A673 (cell line): ENCODE measurements at regions not wholly inside any gene's neighbourhood (a gene's known extent, or its start where the extent isn't known, plus 50 kb on each side); places are given as distances from the start of the nearest gene placed in this dataset.

Experiments used
- BruUV-seq: library from RNA; stranded (reverse); fragments of 400-500 nt; replicated peaks from 2 replicates; lab custom pipeline; 2021; lab: Mats Ljungman, UMichigan
- CTCF ChIA-PET: fragments of 300-600 bp; sonication (Branson Sonifier 250); formaldehyde crosslinking; loops from one replicate; lab custom pipeline; 2022; ENCODE audit warnings: antibody characterized with exemption; lab: Charles Lee
- POLR2A ChIA-PET: fragments of 300-600 bp; sonication (Branson Sonifier 250); formaldehyde crosslinking; loops from one replicate; lab custom pipeline; 2022; ENCODE audit warnings: antibody characterized with exemption; ENCODE audit not compliant: low non-redundant PET; lab: Charles Lee
- DNase-seq: peaks from one replicate; pipeline ENCODE4 v3.0.0-alpha.2; 2015; ENCODE audit warnings: low spot score
- H3K27ac ChIP-seq: fragments of 200-600 bp; sonication (generic); 2 replicates; pipeline ENCODE4 v1.5.1; 2016; ENCODE audit warnings: mixed run types, low read depth, mild to moderate bottlenecking, mixed read lengths, antibody characterized with exemption, low read length; ENCODE audit not compliant: poor library complexity, severe bottlenecking
- H3K27me3 ChIP-seq: fragments of 200-600 bp; sonication (generic); replicated peaks from 2 replicates; pipeline ENCODE4 v1.6.1; 2017; ENCODE audit warnings: mixed run types, low read depth, mild to moderate bottlenecking, mixed read lengths, antibody characterized with exemption, low read length; ENCODE audit not compliant: insufficient read depth, poor library complexity
- H3K36me3 ChIP-seq: fragments of 200-600 bp; sonication (generic); 2 replicates; pipeline ENCODE4 v1.6.1; 2016; ENCODE audit warnings: mixed run types, mild to moderate bottlenecking, mixed read lengths, antibody characterized with exemption, low read length; ENCODE audit not compliant: insufficient read depth, poor library complexity, severe bottlenecking
- H3K4me1 ChIP-seq: fragments of 200-600 bp; sonication (generic); 2 replicates; pipeline ENCODE4 v1.6.1; 2017; ENCODE audit warnings: mixed run types, mild to moderate bottlenecking, mixed read lengths, antibody characterized with exemption, low read length; ENCODE audit not compliant: insufficient read depth, poor library complexity, severe bottlenecking
- H3K4me3 ChIP-seq: fragments of 200-600 bp; sonication (generic); 2 replicates; pipeline ENCODE4 v1.5.1; 2016; ENCODE audit warnings: low read depth, mixed run types, mild to moderate bottlenecking, mixed read lengths, low read length; ENCODE audit not compliant: poor library complexity, severe bottlenecking
- H3K9me3 ChIP-seq: fragments of 200-600 bp; sonication (generic); 2 replicates; pipeline ENCODE4 v1.6.1; 2016; ENCODE audit warnings: mixed run types, low read depth, mild to moderate bottlenecking, mixed read lengths, antibody characterized with exemption, low read length; ENCODE audit not compliant: poor library complexity, severe bottlenecking
- EZH2 ChIP-seq: fragments of 200-600 bp; sonication (generic); IDR thresholded peaks from 2 replicates; pipeline ENCODE4 v1.6.1; 2017; ENCODE audit warnings: borderline replicate concordance, low read depth, mild to moderate bottlenecking, mixed read lengths, antibody characterized with exemption, low read length; ENCODE audit not compliant: poor library complexity, severe bottlenecking
- intact Hi-C: fragments of 100-400 bp; cut with micrococcal nuclease; formaldehyde crosslinking; loops from one replicate; pipeline ENCODE4 v1.10.0; 2022; ENCODE audit not compliant: unreplicated experiment
- TF ChIP-seq, protein P1 (sequence below): fragments of 300-800, 200-600 bp; sonication (generic); conservative IDR thresholded peaks from 2 replicates; pipeline ENCODE4 v1.5.1; 2017; ENCODE audit warnings: low read depth, mild to moderate bottlenecking, antibody characterized with exemption, low read length, moderate library complexity, mixed read lengths

DNA sequence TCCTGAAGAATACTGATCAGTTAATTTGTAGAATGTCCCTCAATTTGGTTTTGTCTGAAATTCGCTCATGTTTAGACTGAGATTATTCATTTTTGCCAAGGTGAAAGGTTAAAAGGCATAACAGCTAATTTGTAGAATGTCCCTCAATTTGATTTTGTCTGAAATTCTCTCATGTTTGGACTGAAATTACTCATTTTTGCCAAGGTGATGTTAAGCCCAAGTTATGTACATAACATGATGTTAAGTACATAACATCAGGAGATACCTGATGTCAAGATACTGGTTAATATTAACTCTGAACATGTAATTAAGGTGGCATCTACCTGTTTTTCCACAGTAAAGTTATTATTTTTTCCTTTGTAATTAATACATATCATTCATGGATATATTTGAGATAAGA lies 243.4 kb upstream of the PMFBP1 start:
- Histone ChIP-seq H3K4me1 (no peaks in the 10 kb centered on the region), H3K36me3 (no peaks in the 10 kb centered on the region), H3K27ac (no peak overlapping the region), H3K27me3 (no peaks in the 10 kb centered on the region), H3K4me3 (no peak overlapping the region), H3K9me3 (no peaks in the 10 kb centered on the region)
- CTCF ChIA-PET = no interaction called here
- intact Hi-C loops = no loop called here
- TF ChIP-seq, protein P1, sequence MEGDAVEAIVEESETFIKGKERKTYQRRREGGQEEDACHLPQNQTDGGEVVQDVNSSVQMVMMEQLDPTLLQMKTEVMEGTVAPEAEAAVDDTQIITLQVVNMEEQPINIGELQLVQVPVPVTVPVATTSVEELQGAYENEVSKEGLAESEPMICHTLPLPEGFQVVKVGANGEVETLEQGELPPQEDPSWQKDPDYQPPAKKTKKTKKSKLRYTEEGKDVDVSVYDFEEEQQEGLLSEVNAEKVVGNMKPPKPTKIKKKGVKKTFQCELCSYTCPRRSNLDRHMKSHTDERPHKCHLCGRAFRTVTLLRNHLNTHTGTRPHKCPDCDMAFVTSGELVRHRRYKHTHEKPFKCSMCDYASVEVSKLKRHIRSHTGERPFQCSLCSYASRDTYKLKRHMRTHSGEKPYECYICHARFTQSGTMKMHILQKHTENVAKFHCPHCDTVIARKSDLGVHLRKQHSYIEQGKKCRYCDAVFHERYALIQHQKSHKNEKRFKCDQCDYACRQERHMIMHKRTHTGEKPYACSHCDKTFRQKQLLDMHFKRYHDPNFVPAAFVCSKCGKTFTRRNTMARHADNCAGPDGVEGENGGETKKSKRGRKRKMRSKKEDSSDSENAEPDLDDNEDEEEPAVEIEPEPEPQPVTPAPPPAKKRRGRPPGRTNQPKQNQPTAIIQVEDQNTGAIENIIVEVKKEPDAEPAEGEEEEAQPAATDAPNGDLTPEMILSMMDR = no peak
- no peak for TF ChIP-seq EZH2
- no TSS peak for BruUV-seq
- DNase-seq = no peak
- POLR2A ChIA-PET = no interaction called here

DNA sequence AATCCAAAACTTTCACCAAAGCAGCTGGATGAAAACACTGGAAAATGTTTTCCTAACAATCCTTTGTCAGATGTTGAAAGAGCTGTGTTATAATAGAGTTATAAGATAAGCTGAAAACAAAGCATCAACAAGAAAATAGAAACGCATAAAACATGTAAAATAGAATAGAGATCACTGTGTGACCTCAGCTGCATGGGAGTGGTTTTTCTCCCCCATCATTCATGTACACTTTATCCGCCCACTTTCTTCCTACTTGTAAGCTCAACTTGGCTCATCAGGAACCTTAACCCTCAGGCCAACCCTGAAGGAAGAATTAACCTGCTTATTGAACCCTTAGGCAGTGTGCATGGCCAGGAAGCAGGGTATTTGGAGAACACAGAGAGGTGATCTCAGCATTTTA lies 238.5 kb upstream of the PMFBP1 start:
- intact Hi-C loops = no loop called here
- H3K27ac ChIP-seq = no peak overlapping the region
- ChIA-PET CTCF (no interaction called here), POLR2A (no interaction called here)
- H3K9me3 ChIP-seq = no peaks in the 10 kb centered on the region
- no peaks in the 10 kb centered on the region for H3K27me3 ChIP-seq
- H3K36me3 ChIP-seq = no peaks in the 10 kb centered on the region
- no peak overlapping the region for H3K4me3 ChIP-seq
- no peak for TF ChIP-seq EZH2
- TF ChIP-seq, protein P1 = no peak
- no TSS peak for BruUV-seq
- no peaks in the 10 kb centered on the region for H3K4me1 ChIP-seq
- DNase-seq = no peak

DNA sequence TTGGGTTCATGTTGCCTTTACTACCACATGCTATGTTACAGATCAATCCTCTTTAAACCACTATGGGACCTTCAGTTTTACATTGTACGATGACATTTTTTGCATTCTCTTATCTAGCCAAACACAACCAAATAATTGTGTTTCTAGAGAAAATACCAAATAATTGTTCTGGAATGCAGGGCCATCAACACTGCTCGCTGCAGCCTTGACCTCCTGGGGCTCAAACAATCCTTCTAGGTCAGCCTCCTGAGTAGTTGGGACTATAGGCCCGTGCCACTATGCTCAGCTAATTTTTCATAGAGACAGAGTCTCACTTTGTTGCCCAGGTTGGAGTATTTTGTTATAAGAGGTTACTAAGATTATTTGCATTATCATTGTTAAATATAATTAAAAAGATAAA lies 237.5 kb upstream of the PMFBP1 start:
- intact Hi-C loops = loop anchor here (10.0 kb wide), 1 partner anchor 785 kb away; no protein-coding TSS in a partner anchor
- no TSS peak for BruUV-seq
- H3K27ac ChIP-seq = no peak overlapping the region
- ChIA-PET POLR2A (no interaction called here), CTCF (no interaction called here)
- H3K27me3 ChIP-seq = no peaks in the 10 kb centered on the region
- no peak overlapping the region for H3K4me3 ChIP-seq
- no peak for TF ChIP-seq EZH2
- TF ChIP-seq, protein P1 = no peak
- H3K9me3 ChIP-seq = no peaks in the 10 kb centered on the region
- no peaks in the 10 kb centered on the region for H3K4me1 ChIP-seq
- DNase-seq = no peak
- no peaks in the 10 kb centered on the region for H3K36me3 ChIP-seq
